DOHH2 (cell line): ENCODE measurements at regions not wholly inside any gene's neighbourhood (a gene's known extent, or its start where the extent isn't known, plus 50 kb on each side); places are given as distances from the start of the nearest gene placed in this dataset.

Experiments used
- H3F3A ChIP-seq: fragments of 200-600 bp; sonication (generic), shearing (Covaris generic); 2 replicates; pipeline ENCODE4 v1.6.0; 2016; ENCODE audit warnings: antibody characterized with exemption, mild to moderate bottlenecking; ENCODE audit not compliant: control insufficient read depth, insufficient read depth
- H3K27ac ChIP-seq: fragments of 200-600 bp; sonication (generic); 2 replicates; pipeline ENCODE4 v1.5.1; 2014; ENCODE audit warnings: low read depth, mild to moderate bottlenecking, low read length, moderate library complexity
- H3K27me3 ChIP-seq: fragments of 200-600 bp; sonication (generic); 2 replicates; pipeline ENCODE4 v1.6.1; 2014; ENCODE audit warnings: mild to moderate bottlenecking, low read length, mixed read lengths; ENCODE audit not compliant: control insufficient read depth
- H3K36me3 ChIP-seq: fragments of 200-600 bp; sonication (generic); 2 replicates; pipeline ENCODE4 v1.6.1; 2014; ENCODE audit warnings: mild to moderate bottlenecking, low read length, moderate library complexity, mixed read lengths; ENCODE audit not compliant: control insufficient read depth
- H3K4me1 ChIP-seq: fragments of 200-600 bp; sonication (generic); 2 replicates; pipeline ENCODE4 v1.6.1; 2014; ENCODE audit warnings: mild to moderate bottlenecking, low read length, mixed read lengths; ENCODE audit not compliant: control insufficient read depth
- H3K4me2 ChIP-seq: fragments of 200-600 bp; sonication (generic); 2 replicates; pipeline ENCODE4 v1.6.0; 2014; ENCODE audit warnings: mild to moderate bottlenecking, low read length, moderate library complexity
- H3K4me3 ChIP-seq: fragments of 200-600 bp; sonication (generic); 2 replicates; pipeline ENCODE4 v1.5.1; 2014; ENCODE audit warnings: mild to moderate bottlenecking, low read length, mixed read lengths
- H3K79me2 ChIP-seq: fragments of 200-600 bp; sonication (generic); 2 replicates; pipeline ENCODE4 v1.6.1; 2014; ENCODE audit warnings: mild to moderate bottlenecking, low read length, mixed read lengths; ENCODE audit not compliant: control insufficient read depth
- H3K9me2 ChIP-seq: fragments of 200-600 bp; sonication (generic); replicated peaks from 2 replicates; pipeline ENCODE4 v1.6.1; 2014; ENCODE audit warnings: mild to moderate bottlenecking, low read length, mixed read lengths; ENCODE audit not compliant: control insufficient read depth
- H3K9me3 ChIP-seq: fragments of 200-600 bp; sonication (generic); 2 replicates; pipeline ENCODE4 v1.6.1; 2014; ENCODE audit warnings: antibody characterized with exemption, low read length, mixed read lengths; ENCODE audit not compliant: control insufficient read depth, insufficient read depth
- H4K20me1 ChIP-seq: fragments of 200-600 bp; sonication (generic); 2 replicates; pipeline ENCODE4 v1.6.0; 2014; ENCODE audit warnings: low read depth, mild to moderate bottlenecking, antibody characterized with exemption, low read length, moderate library complexity; ENCODE audit not compliant: control insufficient read depth, insufficient read depth
- EZH2phosphoT487 ChIP-seq: fragments of 200-600 bp; sonication (generic); IDR thresholded peaks from 2 replicates; pipeline ENCODE4 v1.6.1; 2017; ENCODE audit warnings: borderline replicate concordance, mild to moderate bottlenecking, antibody characterized with exemption, low read length, moderate library complexity, mixed read lengths
- TF ChIP-seq, protein P1 (sequence below): fragments of 200-600 bp; sonication (generic); IDR thresholded peaks from one replicate; pipeline ENCODE4 v1.5.1; 2014; ENCODE audit warnings: antibody characterized with exemption, mild to moderate bottlenecking, low read depth, low read length; ENCODE audit not compliant: poor library complexity, severe bottlenecking

DNA sequence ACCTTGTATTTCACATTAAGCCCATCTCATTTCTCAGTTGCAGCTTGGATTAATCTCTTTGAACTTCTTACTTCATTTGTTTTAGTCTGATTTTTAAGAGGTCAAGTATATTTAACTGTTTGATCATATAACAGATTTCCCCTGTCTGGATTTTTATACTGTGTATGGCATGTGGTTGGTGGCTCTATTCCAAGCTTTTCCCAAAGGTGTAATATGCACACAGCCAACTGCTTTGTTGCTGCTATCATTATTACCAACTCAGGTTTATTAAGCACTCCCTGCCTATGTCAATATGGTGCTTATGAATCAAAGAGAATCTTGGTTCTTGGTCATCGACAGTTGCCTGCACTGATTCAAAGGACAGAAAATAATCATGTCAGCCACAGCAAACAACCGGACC lies 92.6 kb downstream of the RAP2A start:
- Histone ChIP-seq H3F3A (no peaks in the 10 kb centered on the region), H3K27ac (no peak overlapping the region), H3K4me2 (no peak overlapping the region), H3K9me2 (no peaks in the 10 kb centered on the region), H4K20me1 (no peaks in the 10 kb centered on the region), H3K36me3 (no peaks in the 10 kb centered on the region), H3K27me3 (no peaks in the 10 kb centered on the region), H3K4me3 (no peak overlapping the region), H3K9me3 (no peaks in the 10 kb centered on the region), H3K79me2 (no peaks in the 10 kb centered on the region), H3K4me1 (no peaks in the 10 kb centered on the region)
- TF ChIP-seq EZH2phosphoT487: no peak
- TF ChIP-seq, protein P1, sequence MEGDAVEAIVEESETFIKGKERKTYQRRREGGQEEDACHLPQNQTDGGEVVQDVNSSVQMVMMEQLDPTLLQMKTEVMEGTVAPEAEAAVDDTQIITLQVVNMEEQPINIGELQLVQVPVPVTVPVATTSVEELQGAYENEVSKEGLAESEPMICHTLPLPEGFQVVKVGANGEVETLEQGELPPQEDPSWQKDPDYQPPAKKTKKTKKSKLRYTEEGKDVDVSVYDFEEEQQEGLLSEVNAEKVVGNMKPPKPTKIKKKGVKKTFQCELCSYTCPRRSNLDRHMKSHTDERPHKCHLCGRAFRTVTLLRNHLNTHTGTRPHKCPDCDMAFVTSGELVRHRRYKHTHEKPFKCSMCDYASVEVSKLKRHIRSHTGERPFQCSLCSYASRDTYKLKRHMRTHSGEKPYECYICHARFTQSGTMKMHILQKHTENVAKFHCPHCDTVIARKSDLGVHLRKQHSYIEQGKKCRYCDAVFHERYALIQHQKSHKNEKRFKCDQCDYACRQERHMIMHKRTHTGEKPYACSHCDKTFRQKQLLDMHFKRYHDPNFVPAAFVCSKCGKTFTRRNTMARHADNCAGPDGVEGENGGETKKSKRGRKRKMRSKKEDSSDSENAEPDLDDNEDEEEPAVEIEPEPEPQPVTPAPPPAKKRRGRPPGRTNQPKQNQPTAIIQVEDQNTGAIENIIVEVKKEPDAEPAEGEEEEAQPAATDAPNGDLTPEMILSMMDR: no peak

DNA sequence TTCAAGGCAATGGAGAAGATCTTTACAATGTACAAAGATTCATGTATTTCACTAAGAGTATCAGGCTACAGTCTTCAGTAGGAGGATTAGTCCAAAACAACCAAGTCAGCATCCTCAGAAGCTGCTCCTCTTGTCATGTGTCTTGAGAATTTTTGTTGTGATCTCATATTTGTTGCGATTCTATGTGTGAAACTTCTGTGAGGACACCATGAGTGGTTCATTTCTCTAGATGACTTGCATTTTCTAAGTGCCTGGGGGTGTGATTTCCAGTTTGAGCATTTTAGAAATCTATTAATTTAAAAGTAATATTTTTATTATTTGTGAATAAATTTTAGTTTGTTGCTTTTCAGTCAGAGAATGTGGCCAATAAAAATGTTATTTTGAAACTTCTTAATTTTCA lies 94.5 kb downstream of the RAP2A start:
- Histone ChIP-seq H3K4me1 (no peaks in the 10 kb centered on the region), H3K4me2 (no peak overlapping the region), H3K27me3 (no peaks in the 10 kb centered on the region), H3K9me3 (no peaks in the 10 kb centered on the region), H3K4me3 (no peak overlapping the region), H4K20me1 (no peaks in the 10 kb centered on the region), H3K9me2 (no peaks in the 10 kb centered on the region), H3K79me2 (no peaks in the 10 kb centered on the region), H3K27ac (no peak overlapping the region), H3F3A (no peaks in the 10 kb centered on the region), H3K36me3 (no peaks in the 10 kb centered on the region)
- no peak for TF ChIP-seq EZH2phosphoT487
- TF ChIP-seq, protein P1: no peak

DNA sequence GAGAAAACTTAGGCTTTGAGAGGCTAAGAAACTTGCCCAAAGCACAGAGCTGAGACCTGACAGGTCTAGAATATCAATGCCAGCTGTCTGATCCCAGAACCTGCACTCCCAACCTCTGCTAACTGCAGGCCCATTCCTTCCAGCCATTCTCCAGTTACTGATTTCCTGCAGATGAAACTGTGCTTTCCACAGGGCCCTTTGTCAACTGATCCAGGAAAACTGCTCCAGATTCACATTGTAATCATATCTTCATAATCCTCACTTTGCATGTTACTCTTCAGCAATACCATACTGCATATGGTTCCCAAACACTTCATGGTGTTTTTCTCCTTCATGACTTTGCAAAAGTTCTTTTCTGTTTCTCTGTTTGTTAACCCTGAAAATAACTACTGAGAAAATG lies 100.6 kb downstream of the RAP2A start:
- no peaks in the 10 kb centered on the region for H3K36me3 ChIP-seq
- H3K27ac ChIP-seq: no peak overlapping the region
- no peaks in the 10 kb centered on the region for H3K9me2 ChIP-seq
- no peaks in the 10 kb centered on the region for H3K27me3 ChIP-seq
- H4K20me1 ChIP-seq: no peaks in the 10 kb centered on the region
- H3K4me2 ChIP-seq: no peak overlapping the region
- no peaks in the 10 kb centered on the region for H3K9me3 ChIP-seq
- no peaks in the 10 kb centered on the region for H3F3A ChIP-seq
- no peaks in the 10 kb centered on the region for H3K4me1 ChIP-seq
- no peak for TF ChIP-seq EZH2phosphoT487
- TF ChIP-seq, protein P1: no peak
- H3K4me3 ChIP-seq: no peak overlapping the region
- no peaks in the 10 kb centered on the region for H3K79me2 ChIP-seq

DNA sequence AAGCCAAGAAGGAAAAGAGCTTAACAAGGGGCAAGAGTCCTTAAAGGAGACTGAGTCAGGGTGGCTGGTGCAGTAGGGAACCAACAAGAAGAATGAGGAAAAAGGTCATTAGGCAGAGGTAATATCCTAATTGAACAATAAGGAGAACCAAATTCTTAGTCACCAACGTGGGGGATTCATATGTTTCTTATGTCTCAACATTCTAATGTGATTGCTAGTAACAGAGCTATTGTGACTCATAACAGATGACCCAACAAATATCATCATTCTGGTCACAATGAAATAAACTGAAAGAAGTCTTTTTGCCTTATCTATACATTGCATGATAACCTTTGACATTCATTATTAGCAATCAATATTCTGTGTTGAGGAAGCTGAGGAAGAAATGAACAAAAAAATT lies 101.6 kb downstream of the RAP2A start:
- H3K9me3 ChIP-seq: no peaks in the 10 kb centered on the region
- no peaks in the 10 kb centered on the region for H3K36me3 ChIP-seq
- no peak for TF ChIP-seq EZH2phosphoT487
- TF ChIP-seq, protein P1: no peak

More for the DNA sequence above, 101.6 kb downstream of the RAP2A start:
- no peaks in the 10 kb centered on the region for H3K27me3 ChIP-seq
- no peak overlapping the region for H3K4me2 ChIP-seq
- no peaks in the 10 kb centered on the region for H4K20me1 ChIP-seq
- H3F3A ChIP-seq: no peaks in the 10 kb centered on the region
- no peak overlapping the region for H3K27ac ChIP-seq
- H3K9me2 ChIP-seq: no peaks in the 10 kb centered on the region
- no peaks in the 10 kb centered on the region for H3K4me1 ChIP-seq
- H3K79me2 ChIP-seq: no peaks in the 10 kb centered on the region
- no peak overlapping the region for H3K4me3 ChIP-seq
